GM21529 (cell line): ENCODE measurements at regions not wholly inside any gene's neighbourhood (a gene's known extent, or its start where the extent isn't known, plus 50 kb on each side); places are given as distances from the start of the nearest gene placed in this dataset.

Experiments
- ATAC-seq: cut with Tn5 transposase; IDR thresholded peaks from one replicate; pipeline ENCODE4 v1.9.1; 2021; ENCODE audit not compliant: unreplicated experiment

GRCh38 chr13:30151388-30151787 lies 156.0 kb downstream of the KATNAL1 start:
- ATAC-seq, result no peak

- no peak for ATAC-seq
Observed at GRCh38 chr13:30149248-30149647, 158.1 kb downstream of the KATNAL1 start.

- ATAC-seq, result no peak
Observed at GRCh38 chr13:30148786-30149185, 158.6 kb downstream of the KATNAL1 start.

- ATAC-seq, result no peak
Observed at GRCh38 chr13:30148171-30148754, 159.1 kb downstream of the KATNAL1 start.

- ATAC-seq, result no peak
Observed at GRCh38 chr13:30147421-30147820, 159.9 kb downstream of the KATNAL1 start.

- ATAC-seq, result no peak
Observed at GRCh38 chr13:30147015-30147414, 160.3 kb downstream of the KATNAL1 start.

- ATAC-seq, result peak; percentile 73
Observed at GRCh38 chr13:30145709-30146367, 161.5 kb downstream of the KATNAL1 start.

- no peak for ATAC-seq
Observed at GRCh38 chr13:30143666-30144400, 163.5 kb downstream of the KATNAL1 start.

- ATAC-seq, result no peak
Observed at GRCh38 chr13:30142486-30143211, 164.7 kb downstream of the KATNAL1 start.

- no peak for ATAC-seq
Observed at GRCh38 chr13:30141775-30142485, 165.4 kb downstream of the KATNAL1 start.

GRCh38 chr13:30140973-30141372 lies 166.4 kb downstream of the KATNAL1 start:
- ATAC-seq, result no peak

- no peak for ATAC-seq
Observed at GRCh38 chr13:30138511-30138910, 168.8 kb downstream of the KATNAL1 start.

GRCh38 chr13:30135868-30136267 lies 171.5 kb downstream of the KATNAL1 start:
- ATAC-seq, result no peak

GRCh38 chr13:30135351-30135750 lies 172.0 kb downstream of the KATNAL1 start:
- ATAC-seq, result no peak

- ATAC-seq, result no peak
Observed at GRCh38 chr13:30134578-30134977, 172.8 kb downstream of the KATNAL1 start.

GRCh38 chr13:30133996-30134395 lies 173.4 kb downstream of the KATNAL1 start:
- no peak for ATAC-seq

GRCh38 chr13:30133554-30133912 lies 173.8 kb downstream of the KATNAL1 start:
- ATAC-seq, result no peak

GRCh38 chr13:30132623-30133553 lies 174.5 kb downstream of the KATNAL1 start:
- peak; percentile 95 for ATAC-seq

GRCh38 chr13:30129411-30129810 lies 177.9 kb downstream of the KATNAL1 start:
- ATAC-seq, result no peak

- ATAC-seq, result no peak
Observed at GRCh38 chr13:30128591-30128990, 178.8 kb downstream of the KATNAL1 start.
